ENCODE measurements at regions not wholly inside any gene's neighbourhood (a gene's known extent, or its start where the extent isn't known, plus 50 kb on each side); places are given as distances from the start of the nearest gene placed in this dataset.

- H3F3A ChIP-seq (replicated peaks; ENCODE audit: insufficient read depth), result no peaks in the 10 kb centered on the region
- no peak overlapping the region for H2AFZ ChIP-seq (ENCODE audit: low read depth)
- TF ChIP-seq MXI1 (IDR thresholded peaks at IDR 0.05; ENCODE audit: low read depth, low read length), result no peak
- no peak for TF ChIP-seq SIN3A (IDR thresholded peaks at IDR 0.05; ENCODE audit: borderline replicate concordance, low read depth, low read length)
- no peak for TF ChIP-seq USF1 (IDR thresholded peaks at IDR 0.05; ENCODE audit: borderline replicate concordance, low read depth)
- TF ChIP-seq PBX3 (IDR thresholded peaks at IDR 0.05), result no peak
- TF ChIP-seq POLR2AphosphoS5 (IDR thresholded peaks at IDR 0.05; ENCODE audit: low read depth, low read length), result no peak
- no peak for TF ChIP-seq NFIC (IDR thresholded peaks at IDR 0.05; ENCODE audit: borderline replicate concordance)
- TF ChIP-seq CHD2 (IDR thresholded peaks at IDR 0.05; ENCODE audit: low read length, partially characterized antibody), result no peak
- no peak for TF ChIP-seq FOSL2 (IDR thresholded peaks at IDR 0.05; ENCODE audit: borderline replicate concordance, low read depth)
- no peak for TF ChIP-seq MEF2A (IDR thresholded peaks at IDR 0.05; ENCODE audit: borderline replicate concordance, low read depth)
- no peaks in the 10 kb centered on the region for H3K9me3 ChIP-seq
- H3K4me3 ChIP-seq (ENCODE audit: low read depth in 2 of 2, low read length in 1 of 2), result no peak overlapping the region
- no peak overlapping the region for H3K27ac ChIP-seq (ENCODE audit: low read depth in 2 of 2, low read length in 1 of 2)
- H3K27me3 ChIP-seq (ENCODE audit: insufficient read depth), result no peaks in the 10 kb centered on the region
- no peaks in the 10 kb centered on the region for H3K79me2 ChIP-seq (ENCODE audit: insufficient read depth)
- no peak for DNase-seq
- 1% methylated on average over 4 of the region's 4 CpGs for WGBS (ENCODE audit: low lambda C conversion rate)
- no peaks in the 10 kb centered on the region for H3K9me2 ChIP-seq
- ChIA-PET POLR2A (no interaction called here), CTCF (interaction anchor here (1.1 kb wide), 1 partner anchor 14 kb away, joined by 3 read pairs; no protein-coding TSS in a partner anchor)
- H4K20me1 ChIP-seq (ENCODE audit: insufficient read depth), result no peaks in the 10 kb centered on the region
- H3K9ac ChIP-seq, result no peak overlapping the region
- H3K4me2 ChIP-seq, result no peak overlapping the region
- H3K36me3 ChIP-seq (replicated peaks in 1 of 2; ENCODE audit: control insufficient read depth in 1 of 2, insufficient read depth in 2 of 2, low read length in 1 of 2), result no peaks in the 10 kb centered on the region
- no peaks in the 10 kb centered on the region; a peak in 1 of 4 replicates for H3K4me1 ChIP-seq (ENCODE audit: control insufficient read depth in 1 of 2, insufficient read depth in 2 of 2, low read depth in 1 of 2, low read length in 1 of 2)
These were observed 196.0 kb downstream of the PAX3 start for GRCh38 chr2:222102575-222103349.

GRCh38 chr2:222100704-222101699, 197.8 kb downstream of the PAX3 start:
- Histone ChIP-seq H3K4me2 (no peak overlapping the region), H3K36me3 (replicated peaks in 1 of 2; ENCODE audit: control insufficient read depth in 1 of 2, insufficient read depth in 2 of 2, low read length in 1 of 2) (no peaks in the 10 kb centered on the region), H3K79me2 (ENCODE audit: insufficient read depth) (no peaks in the 10 kb centered on the region), H3F3A (replicated peaks; ENCODE audit: insufficient read depth) (no peaks in the 10 kb centered on the region), H3K9me3 (no peaks in the 10 kb centered on the region), H3K9me2 (no peaks in the 10 kb centered on the region), H2AFZ (ENCODE audit: low read depth) (no peak overlapping the region), H3K9ac (no peak overlapping the region), H3K27ac (ENCODE audit: low read depth in 2 of 2, low read length in 1 of 2) (no peak overlapping the region), H4K20me1 (ENCODE audit: insufficient read depth) (no peaks in the 10 kb centered on the region), H3K4me3 (ENCODE audit: low read depth in 2 of 2, low read length in 1 of 2) (no peak overlapping the region), H3K4me1 (ENCODE audit: control insufficient read depth in 1 of 2, insufficient read depth in 2 of 2, low read depth in 1 of 2, low read length in 1 of 2) (no peaks in the 10 kb centered on the region; a peak in 1 of 4 replicates), H3K27me3 (ENCODE audit: insufficient read depth) (no peaks in the 10 kb centered on the region)
- no peak for DNase-seq
- ChIA-PET CTCF (no interaction called here), POLR2A (no interaction called here)
- TF ChIP-seq YY1 (IDR thresholded peaks at IDR 0.05; ENCODE audit: low read depth), result no peak
- TF ChIP-seq NFIC (IDR thresholded peaks at IDR 0.05; ENCODE audit: borderline replicate concordance), result no peak
- WGBS (ENCODE audit: low lambda C conversion rate), result 11% methylated on average over 5 of the region's 5 CpGs
